HepG2 (cell line): ENCODE measurements at regions not wholly inside any gene's neighbourhood (a gene's known extent, or its start where the extent isn't known, plus 50 kb on each side); places are given as distances from the start of the nearest gene placed in this dataset.

ENCODE experiments used
- ATAC-seq: fragments of 200-7000 bp; cut with Tn5 transposase; 3 replicates; pipeline ENCODE4 v1.9.1; 2020; ENCODE audit warnings: mild to moderate bottlenecking, moderate library complexity
- BruUV-seq: library from RNA; stranded (reverse); fragments of 400-500 nt; replicated peaks from 2 replicates; lab custom pipeline; 2021; lab: Mats Ljungman, UMichigan
- CTCF ChIA-PET: fragments of 300-600 bp; formaldehyde crosslinking; extraction: SDS; loops from one replicate; lab custom pipeline; 2021; ENCODE audit warnings: low total read pairs, inconsistent platforms, low intra/inter-chr PET ratio; lab: Yijun Ruan, JAX
- POLR2A ChIA-PET: fragments of 350-600 bp; sonication (Branson Sonifier 250); formaldehyde crosslinking; loops from one replicate; lab custom pipeline; 2020; ENCODE audit warnings: antibody characterized with exemption, inconsistent platforms; lab: Yijun Ruan, JAX
- DNase-seq: peaks from one replicate; pipeline ENCODE4 v3.0.0-alpha.2; 2015; ENCODE audit warnings: low spot score
- FAIRE-seq: peaks from 3 replicates; lab custom pipeline; 2011; peaks lifted over from hg19 to GRCh38; lab: Jason Lieb, UNC
- H2AFZ ChIP-seq: one replicate; pipeline ENCODE4 v1.6.1; 2011; ENCODE audit warnings: low read length, inconsistent platforms
- H3K27ac ChIP-seq: fragments of 300-600 bp; 3 replicates; pipeline ENCODE4 v1.8.0; 2011; ENCODE audit warnings: mixed run types, mild to moderate bottlenecking, mixed read lengths, low read length, inconsistent platforms; ENCODE audit not compliant: insufficient read depth; ENCODE audit errors: extremely low read length
- H3K27me3 ChIP-seq, 2 experiments: fragments of 200-600 bp in 1 of 2; 2 replicates in 1 of 2; 3 replicates in 1 of 2; pipeline versions ENCODE4 v1.6.0 to v1.8.0; 2011; ENCODE audit warnings: low read length in 2 of 2, mild to moderate bottlenecking in 2 of 2, moderate library complexity in 2 of 2, inconsistent platforms in 1 of 2; ENCODE audit not compliant: insufficient read depth in 2 of 2, control insufficient read depth in 1 of 2
- H3K36me3 ChIP-seq, 2 experiments: fragments of 200-600 bp in 1 of 2; replicated peaks in 1 of 2; 2 replicates in 1 of 2; 3 replicates in 1 of 2; pipeline versions ENCODE4 v1.5.1 to v1.8.0; 2011; ENCODE audit warnings: low read length in 2 of 2, inconsistent platforms in 1 of 2; ENCODE audit not compliant: insufficient read depth in 2 of 2, control insufficient read depth in 1 of 2
- H3K4me1 ChIP-seq: 2 replicates; pipeline ENCODE4 v1.5.1; 2012; ENCODE audit warnings: low read length, inconsistent platforms; ENCODE audit not compliant: insufficient read depth
- H3K4me2 ChIP-seq: 2 replicates; pipeline ENCODE4 v1.6.0; 2011; ENCODE audit warnings: low read depth, low read length, inconsistent platforms
- H3K4me3 ChIP-seq, 3 experiments: fragments of 200-600 bp in 1 of 3; sonication (generic), shearing (Covaris generic) in 1 of 3; replicated peaks in 1 of 3; 2 replicates each; pipeline ENCODE4 v1.5.1; 2011 to 2016; ENCODE audit warnings: low read length in 3 of 3, inconsistent platforms in 2 of 3, low read depth in 2 of 3, mild to moderate bottlenecking in 2 of 3, control low read depth in 1 of 3, mixed read lengths in 1 of 3; ENCODE audit not compliant: insufficient read depth in 1 of 3
- H3K79me2 ChIP-seq: one replicate; pipeline ENCODE4 v1.6.1; 2011; ENCODE audit warnings: low read length, inconsistent platforms; ENCODE audit not compliant: insufficient read depth
- H3K9ac ChIP-seq: 2 replicates; pipeline ENCODE4 v1.6.0; 2011; ENCODE audit warnings: mild to moderate bottlenecking, low read depth, low read length, inconsistent platforms; ENCODE audit not compliant: insufficient read depth
- H3K9me3 ChIP-seq: 2 replicates; pipeline ENCODE4 v1.5.1; 2012; ENCODE audit warnings: mild to moderate bottlenecking, low read length
- H4K20me1 ChIP-seq: 2 replicates; pipeline ENCODE4 v1.6.0; 2011; ENCODE audit warnings: inconsistent platforms, mild to moderate bottlenecking, low read length, moderate library complexity; ENCODE audit not compliant: insufficient read depth
- HES4 ChIP-seq: sonication (generic); formaldehyde crosslinking; IDR thresholded peaks from 2 replicates; pipeline ENCODE4 v1.9.0; 2021; ENCODE audit warnings: mild to moderate bottlenecking, missing genetic modification reagents, borderline replicate concordance
- MIER2 ChIP-seq: IDR thresholded peaks from 2 replicates; pipeline ENCODE4 v1.6.1; 2016; ENCODE audit warnings: missing biosample characterization, missing genetic modification reagents
- RAD51 ChIP-seq: fragments of 450-650 bp; IDR thresholded peaks from 2 replicates; pipeline ENCODE4 v1.6.1; 2016; ENCODE audit warnings: borderline replicate concordance
- RBAK ChIP-seq: sonication (generic); formaldehyde crosslinking; IDR thresholded peaks from 2 replicates; pipeline ENCODE4 v1.5.1; 2020; ENCODE audit warnings: mild to moderate bottlenecking, missing genetic modification reagents
- ZIK1 ChIP-seq: sonication (generic); formaldehyde crosslinking; IDR thresholded peaks from 2 replicates; pipeline ENCODE4 v1.5.0; 2020; ENCODE audit warnings: mild to moderate bottlenecking, low read depth, missing genetic modification reagents, borderline replicate concordance
- ZNF274 ChIP-seq: sonication (generic); formaldehyde crosslinking; IDR thresholded peaks from 2 replicates; pipeline ENCODE4 v1.5.1; 2020; ENCODE audit warnings: mild to moderate bottlenecking, missing genetic modification reagents
- ZNF350 ChIP-seq: sonication (generic); formaldehyde crosslinking; IDR thresholded peaks from 2 replicates; pipeline ENCODE4 v1.4.0; 2020; ENCODE audit warnings: mild to moderate bottlenecking, low read depth, missing genetic modification reagents, borderline replicate concordance
- ZNF547 ChIP-seq: sonication (generic); formaldehyde crosslinking; IDR thresholded peaks from 2 replicates; pipeline ENCODE4 v1.5.1; 2020; ENCODE audit warnings: mild to moderate bottlenecking, missing genetic modification reagents
- ZNF572 ChIP-seq: sonication (generic); formaldehyde crosslinking; IDR thresholded peaks from 2 replicates; pipeline ENCODE4 v1.5.1; 2020; ENCODE audit warnings: mild to moderate bottlenecking, missing genetic modification reagents
- WGBS: methylation state at CpG from one replicate; pipeline ENCODE4 v1.1.6; 2017; ENCODE audit warnings: low lambda C conversion rate; 5-methylcytosine and 5-hydroxymethylcytosine counted together
- in situ Hi-C: cut with HindIII; loops from 2 replicates; pipeline ENCODE4 v1.10.0; 2017; ENCODE audit warnings: low pct_unique_long_range_greater_than_20kb; ENCODE audit not compliant: extremely low pct_ligation_motif_present
- intact Hi-C: fragments of 100-400 bp; cut with micrococcal nuclease; formaldehyde crosslinking; loops from one replicate; pipeline ENCODE4 v1.10.0; 2022; ENCODE audit not compliant: unreplicated experiment
- TF ChIP-seq, protein P1 (sequence below): sonication (generic); formaldehyde crosslinking; IDR thresholded peaks from 2 replicates; pipeline ENCODE4 v1.5.0; 2020; ENCODE audit warnings: missing genetic modification reagents
- TF ChIP-seq, protein P2 (sequence below): sonication (generic); formaldehyde crosslinking; IDR thresholded peaks from 2 replicates; pipeline ENCODE4 v1.4.0; 2020; ENCODE audit warnings: low read depth, missing genetic modification reagents

GRCh38 chr10:71076473-71077142 lies 135.8 kb upstream of the UNC5B start:
- no peaks in the 10 kb centered on the region for H4K20me1 ChIP-seq
- no peak overlapping the region for H2AFZ ChIP-seq
- FAIRE-seq (no peak), DNase-seq (no peak), ATAC-seq (no peak)
- WGBS: 31% methylated on average over 8 of the region's 8 CpGs
- H3K9ac ChIP-seq: no peak overlapping the region
- no peak overlapping the region for H3K4me3 ChIP-seq
- no peaks in the 10 kb centered on the region for H3K4me1 ChIP-seq
- intact Hi-C loops: no loop called here
- H3K4me2 ChIP-seq: no peak overlapping the region
- no peak overlapping the region for H3K27ac ChIP-seq
- no peaks in the 10 kb centered on the region for H3K36me3 ChIP-seq
- peaks cover 9 to 64% of the 10 kb centered on the region in 2 experiments; a peak in 4 of 5 replicates for H3K27me3 ChIP-seq
- H3K9me3 ChIP-seq: no peaks in the 10 kb centered on the region
- in situ Hi-C loops: no loop called here
- CTCF ChIA-PET: no interaction called here
- POLR2A ChIA-PET: no interaction called here
- BruUV-seq: no TSS peak
- no peak for TF ChIP-seq ZNF274 (CRISPR knock-in tag)
- TF ChIP-seq ZIK1 (CRISPR knock-in tag): no peak
- no peak for TF ChIP-seq ZNF350
- TF ChIP-seq RBAK: no peak
- TF ChIP-seq ZNF572 (CRISPR knock-in tag): no peak
- TF ChIP-seq MIER2 (CRISPR knock-in tag): no peak
- TF ChIP-seq, protein P1, sequence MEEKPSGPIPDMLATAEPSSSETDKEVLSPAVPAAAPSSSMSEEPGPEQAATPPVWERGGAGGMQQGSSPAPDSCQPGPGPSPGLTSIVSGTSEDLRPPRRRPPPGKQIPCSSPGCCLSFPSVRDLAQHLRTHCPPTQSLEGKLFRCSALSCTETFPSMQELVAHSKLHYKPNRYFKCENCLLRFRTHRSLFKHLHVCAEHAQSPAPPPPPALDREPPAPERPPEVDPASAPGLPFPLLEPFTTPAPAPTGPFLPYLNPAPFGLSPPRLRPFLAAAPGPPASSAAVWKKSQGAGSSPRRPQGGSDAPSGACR: no peak
- no peak for TF ChIP-seq RAD51
- no peak for TF ChIP-seq HES4 (CRISPR knock-in tag)
- TF ChIP-seq, protein P2, sequence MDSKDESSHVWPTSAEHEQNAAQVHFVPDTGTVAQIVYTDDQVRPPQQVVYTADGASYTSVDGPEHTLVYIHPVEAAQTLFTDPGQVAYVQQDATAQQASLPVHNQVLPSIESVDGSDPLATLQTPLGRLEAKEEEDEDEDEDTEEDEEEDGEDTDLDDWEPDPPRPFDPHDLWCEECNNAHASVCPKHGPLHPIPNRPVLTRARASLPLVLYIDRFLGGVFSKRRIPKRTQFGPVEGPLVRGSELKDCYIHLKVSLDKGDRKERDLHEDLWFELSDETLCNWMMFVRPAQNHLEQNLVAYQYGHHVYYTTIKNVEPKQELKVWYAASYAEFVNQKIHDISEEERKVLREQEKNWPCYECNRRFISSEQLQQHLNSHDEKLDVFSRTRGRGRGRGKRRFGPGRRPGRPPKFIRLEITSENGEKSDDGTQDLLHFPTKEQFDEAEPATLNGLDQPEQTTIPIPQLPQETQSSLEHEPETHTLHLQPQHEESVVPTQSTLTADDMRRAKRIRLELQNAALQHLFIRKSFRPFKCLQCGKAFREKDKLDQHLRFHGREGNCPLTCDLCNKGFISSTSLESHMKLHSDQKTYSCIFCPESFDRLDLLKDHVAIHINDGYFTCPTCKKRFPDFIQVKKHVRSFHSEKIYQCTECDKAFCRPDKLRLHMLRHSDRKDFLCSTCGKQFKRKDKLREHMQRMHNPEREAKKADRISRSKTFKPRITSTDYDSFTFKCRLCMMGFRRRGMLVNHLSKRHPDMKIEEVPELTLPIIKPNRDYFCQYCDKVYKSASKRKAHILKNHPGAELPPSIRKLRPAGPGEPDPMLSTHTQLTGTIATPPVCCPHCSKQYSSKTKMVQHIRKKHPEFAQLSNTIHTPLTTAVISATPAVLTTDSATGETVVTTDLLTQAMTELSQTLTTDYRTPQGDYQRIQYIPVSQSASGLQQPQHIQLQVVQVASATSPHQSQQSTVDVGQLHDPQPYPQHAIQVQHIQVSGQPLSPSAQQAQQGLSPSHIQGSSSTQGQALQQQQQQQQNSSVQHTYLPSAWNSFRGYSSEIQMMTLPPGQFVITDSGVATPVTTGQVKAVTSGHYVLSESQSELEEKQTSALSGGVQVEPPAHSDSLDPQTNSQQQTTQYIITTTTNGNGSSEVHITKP (CRISPR knock-in tag): no peak
- no peak for TF ChIP-seq ZNF547
- no peaks in the 10 kb centered on the region for H3K79me2 ChIP-seq
